SK-N-SH (cell line): ENCODE measurements at regions not wholly inside any gene's neighbourhood (a gene's known extent, or its start where the extent isn't known, plus 50 kb on each side); places are given as distances from the start of the nearest gene placed in this dataset.

Source experiments
- CTCF ChIA-PET: fragments of 300-600, 350-600 bp; formaldehyde crosslinking; extraction: SDS; loops from one replicate; lab custom pipeline; 2021; lab: Yijun Ruan, JAX
- POLR2A ChIA-PET: fragments of 350-600 bp; sonication (Branson Sonifier 250); formaldehyde crosslinking; extraction: SDS; loops from one replicate; lab custom pipeline; 2020; ENCODE audit warnings: antibody characterized with exemption, inconsistent platforms; lab: Yijun Ruan, JAX
- DNase-seq: peaks from one replicate; pipeline ENCODE4 v3.0.0; 2012
- H2AFZ ChIP-seq: fragments of 200-600 bp; sonication (generic); 2 replicates; pipeline ENCODE4 v1.8.1; 2016; ENCODE audit warnings: antibody characterized with exemption, mild to moderate bottlenecking, low read depth
- H3F3A ChIP-seq: fragments of 200-600 bp; sonication (generic); replicated peaks from 2 replicates; pipeline ENCODE3; 2016; ENCODE audit warnings: antibody characterized with exemption, mild to moderate bottlenecking; ENCODE audit not compliant: insufficient read depth
- H3K27ac ChIP-seq, 2 experiments: fragments of 200-500 bp in 1 of 2; fragments of 200-600 bp in 1 of 2; sonication (Bioruptor generic) in 1 of 2; sonication (generic), shearing (Covaris generic) in 1 of 2; 2 replicates each; pipeline versions ENCODE4 v1.5.1 to v1.6.1; 2014 to 2016; ENCODE audit warnings: low read depth in 2 of 2, inconsistent platforms in 1 of 2, low read length in 1 of 2, mild to moderate bottlenecking in 1 of 2, mixed read lengths in 1 of 2
- H3K27me3 ChIP-seq: fragments of 200-600 bp; sonication (generic), shearing (Covaris generic); 2 replicates; pipeline ENCODE4 v1.6.1; 2016; ENCODE audit warnings: mixed run types; ENCODE audit not compliant: insufficient read depth
- H3K36me3 ChIP-seq, 2 experiments: fragments of 200-500 bp in 1 of 2; fragments of 200-600 bp in 1 of 2; sonication (Bioruptor generic) in 1 of 2; sonication (generic) in 1 of 2; replicated peaks in 1 of 2; 2 replicates each; pipeline versions ENCODE3 to v1.5.1; 2014 to 2016; ENCODE audit warnings: low read length in 1 of 2, mild to moderate bottlenecking in 1 of 2; ENCODE audit not compliant: insufficient read depth in 2 of 2, control insufficient read depth in 1 of 2
- H3K4me1 ChIP-seq, 2 experiments: fragments of 200-500 bp in 1 of 2; fragments of 200-600 bp in 1 of 2; sonication (Bioruptor generic) in 1 of 2; sonication (generic), shearing (Covaris generic) in 1 of 2; 2 replicates each; pipeline versions ENCODE4 v1.5.1 to v1.6.1; 2014 to 2016; ENCODE audit warnings: low read depth in 1 of 2, low read length in 1 of 2, mixed run types in 1 of 2; ENCODE audit not compliant: insufficient read depth in 2 of 2, control insufficient read depth in 1 of 2
- H3K4me2 ChIP-seq: fragments of 200-600 bp; sonication (generic), shearing (Covaris generic); 2 replicates; pipeline ENCODE4 v1.6.1; 2017; ENCODE audit warnings: mixed run types
- H3K4me3 ChIP-seq, 2 experiments: fragments of 200-500 bp in 1 of 2; fragments of 200-600 bp in 1 of 2; sonication (Bioruptor generic) in 1 of 2; sonication (generic), shearing (Covaris generic) in 1 of 2; 2 replicates each; pipeline versions ENCODE4 v1.5.1 to v1.8.1; 2014 to 2016; ENCODE audit warnings: low read depth in 2 of 2, inconsistent platforms in 1 of 2, low read length in 1 of 2, mild to moderate bottlenecking in 1 of 2, mixed read lengths in 1 of 2, moderate library complexity in 1 of 2
- H3K79me2 ChIP-seq: fragments of 200-600 bp; sonication (generic); 2 replicates; pipeline ENCODE4 v1.8.1; 2017; ENCODE audit warnings: mild to moderate bottlenecking; ENCODE audit not compliant: insufficient read depth
- H3K9ac ChIP-seq: fragments of 200-600 bp; sonication (generic); 2 replicates; pipeline ENCODE4 v1.6.1; 2017; ENCODE audit warnings: mixed run types
- H3K9me2 ChIP-seq: fragments of 200-600 bp; sonication (generic); 2 replicates; pipeline ENCODE4 v1.6.1; 2017; ENCODE audit warnings: mixed run types
- H3K9me3 ChIP-seq: fragments of 200-600 bp; sonication (generic); 2 replicates; pipeline ENCODE4 v1.6.1; 2017; ENCODE audit warnings: mixed run types, mild to moderate bottlenecking, moderate library complexity
- H4K20me1 ChIP-seq: fragments of 200-600 bp; sonication (generic); 2 replicates; pipeline ENCODE4 v1.6.1; 2017; ENCODE audit warnings: mild to moderate bottlenecking, mixed run types; ENCODE audit not compliant: insufficient read depth
- CHD2 ChIP-seq: fragments of 150-350 bp; IDR thresholded peaks from 2 replicates; pipeline ENCODE4 v1.6.1; 2018; ENCODE audit warnings: low read length; ENCODE audit not compliant: partially characterized antibody
- EP300 ChIP-seq, 2 experiments: IDR thresholded peaks; 2 replicates each; pipeline versions ENCODE4 v1.4.0 to v1.6.1; 2012; ENCODE audit warnings: borderline replicate concordance in 1 of 2, low read depth in 1 of 2, low read length in 1 of 2
- EZH2phosphoT487 ChIP-seq: fragments of 200-600 bp; sonication (generic); IDR thresholded peaks from 2 replicates; pipeline ENCODE4 v1.6.1; 2017; ENCODE audit warnings: low read depth, mixed run types, mild to moderate bottlenecking, antibody characterized with exemption, moderate library complexity, borderline replicate concordance
- FOSL2 ChIP-seq: IDR thresholded peaks from 2 replicates; pipeline ENCODE4 v1.4.0; 2012; ENCODE audit warnings: low read depth, mild to moderate bottlenecking, moderate library complexity, borderline replicate concordance
- FOXJ3 ChIP-seq: sonication (generic); formaldehyde crosslinking; IDR thresholded peaks from 2 replicates; pipeline ENCODE4 v1.5.1; 2020; ENCODE audit warnings: mild to moderate bottlenecking, missing genetic modification reagents
- JUND ChIP-seq: IDR thresholded peaks from 2 replicates; pipeline ENCODE4 v1.4.0; 2012
- MEF2A ChIP-seq: IDR thresholded peaks from 2 replicates; pipeline ENCODE4 v1.4.0; 2012; ENCODE audit warnings: low read depth, borderline replicate concordance
- MXI1 ChIP-seq: IDR thresholded peaks from 2 replicates; pipeline ENCODE4 v1.6.1; 2012; ENCODE audit warnings: mild to moderate bottlenecking, low read depth, low read length, improper control_type of control experiment
- NFIC ChIP-seq: IDR thresholded peaks from 2 replicates; pipeline ENCODE4 v1.4.0; 2012; ENCODE audit warnings: borderline replicate concordance
- POLR2AphosphoS5 ChIP-seq: IDR thresholded peaks from 2 replicates; pipeline ENCODE4 v1.6.1; 2012; ENCODE audit warnings: low read depth, low read length
- SIN3A ChIP-seq: IDR thresholded peaks from 2 replicates; pipeline ENCODE4 v1.6.1; 2012; ENCODE audit warnings: low read depth, mild to moderate bottlenecking, low read length, moderate library complexity, borderline replicate concordance
- TEAD4 ChIP-seq: IDR thresholded peaks from 2 replicates; pipeline ENCODE4 v1.4.0; 2012; ENCODE audit warnings: mild to moderate bottlenecking, borderline replicate concordance; ENCODE audit not compliant: insufficient read depth
- YY1 ChIP-seq: IDR thresholded peaks from 2 replicates; pipeline ENCODE4 v1.4.0; 2012; ENCODE audit warnings: low read depth, mild to moderate bottlenecking
- WGBS: methylation state at CpG from one replicate; pipeline ENCODE4 v1.1.6; 2017; ENCODE audit warnings: low lambda C conversion rate; 5-methylcytosine and 5-hydroxymethylcytosine counted together
- TF ChIP-seq, protein P1 (sequence below): IDR thresholded peaks from 2 replicates; pipeline ENCODE4 v1.4.0; 2012; ENCODE audit warnings: low read depth, borderline replicate concordance
- TF ChIP-seq, protein P2 (sequence below): fragments of 150-350 bp; IDR thresholded peaks from 2 replicates; pipeline ENCODE4 v1.6.1; 2016; ENCODE audit warnings: mild to moderate bottlenecking, low read depth, low read length
- TF ChIP-seq, protein P3 (sequence below): IDR thresholded peaks from 2 replicates; pipeline ENCODE4 v1.4.0; 2012; ENCODE audit warnings: low read depth, borderline replicate concordance

DNA sequence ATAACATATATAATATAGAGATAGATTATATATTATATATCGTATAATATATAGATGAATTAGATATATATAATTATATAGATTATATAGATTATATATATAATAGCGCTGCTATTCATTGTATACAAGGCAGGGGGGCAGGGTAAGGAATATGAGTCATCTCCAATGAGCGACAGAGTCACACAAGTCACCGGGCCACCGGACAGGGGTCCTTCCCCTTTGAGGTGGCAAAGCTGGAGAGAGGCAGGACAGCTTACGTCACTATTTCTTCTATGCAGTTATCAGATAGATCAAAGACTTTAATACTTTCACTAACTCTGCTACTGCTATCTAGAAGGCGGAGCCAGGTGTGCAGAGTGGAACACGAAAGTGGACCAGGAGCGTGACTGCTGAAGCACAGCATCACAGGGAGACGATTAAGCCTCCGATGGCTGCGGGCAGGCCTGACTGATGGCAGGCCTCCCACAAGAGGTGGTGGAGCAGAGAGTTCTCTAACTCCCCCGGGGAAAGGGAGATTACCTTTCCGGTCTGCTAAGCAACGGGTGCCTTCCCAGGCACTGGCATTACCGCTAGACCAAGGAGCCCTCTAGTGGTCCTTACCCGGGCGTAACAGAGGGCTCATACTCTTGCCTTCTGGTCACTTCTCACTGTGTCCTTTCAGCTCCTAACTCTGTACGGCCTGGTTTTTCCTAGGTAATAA lies 2154.7 kb downstream of the MRPL39 start:
- Histone ChIP-seq H3K9ac (no peak overlapping the region), H3K27ac (no peak overlapping the region), H3K9me2 (no peaks in the 10 kb centered on the region), H3K4me1 (no peaks in the 10 kb centered on the region), H4K20me1 (no peaks in the 10 kb centered on the region), H3K36me3 (no peaks in the 10 kb centered on the region), H3K9me3 (no peaks in the 10 kb centered on the region), H3K4me3 (no peak overlapping the region), H3F3A (no peaks in the 10 kb centered on the region), H3K79me2 (no peaks in the 10 kb centered on the region), H3K4me2 (no peak overlapping the region), H3K27me3 (no peaks in the 10 kb centered on the region), H2AFZ (no peak overlapping the region)
- POLR2A ChIA-PET: no interaction called here
- CTCF ChIA-PET: no interaction called here
- no peak for TF ChIP-seq JUND
- TF ChIP-seq CHD2: no peak
- no peak for TF ChIP-seq NFIC
- TF ChIP-seq, protein P1, sequence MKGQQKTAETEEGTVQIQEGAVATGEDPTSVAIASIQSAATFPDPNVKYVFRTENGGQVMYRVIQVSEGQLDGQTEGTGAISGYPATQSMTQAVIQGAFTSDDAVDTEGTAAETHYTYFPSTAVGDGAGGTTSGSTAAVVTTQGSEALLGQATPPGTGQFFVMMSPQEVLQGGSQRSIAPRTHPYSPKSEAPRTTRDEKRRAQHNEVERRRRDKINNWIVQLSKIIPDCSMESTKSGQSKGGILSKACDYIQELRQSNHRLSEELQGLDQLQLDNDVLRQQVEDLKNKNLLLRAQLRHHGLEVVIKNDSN: no peak
- TF ChIP-seq FOSL2: no peak
- no peak for TF ChIP-seq MXI1
- TF ChIP-seq TEAD4: no peak
- TF ChIP-seq, protein P2, sequence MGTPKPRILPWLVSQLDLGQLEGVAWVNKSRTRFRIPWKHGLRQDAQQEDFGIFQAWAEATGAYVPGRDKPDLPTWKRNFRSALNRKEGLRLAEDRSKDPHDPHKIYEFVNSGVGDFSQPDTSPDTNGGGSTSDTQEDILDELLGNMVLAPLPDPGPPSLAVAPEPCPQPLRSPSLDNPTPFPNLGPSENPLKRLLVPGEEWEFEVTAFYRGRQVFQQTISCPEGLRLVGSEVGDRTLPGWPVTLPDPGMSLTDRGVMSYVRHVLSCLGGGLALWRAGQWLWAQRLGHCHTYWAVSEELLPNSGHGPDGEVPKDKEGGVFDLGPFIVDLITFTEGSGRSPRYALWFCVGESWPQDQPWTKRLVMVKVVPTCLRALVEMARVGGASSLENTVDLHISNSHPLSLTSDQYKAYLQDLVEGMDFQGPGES: no peak
- TF ChIP-seq, protein P3, sequence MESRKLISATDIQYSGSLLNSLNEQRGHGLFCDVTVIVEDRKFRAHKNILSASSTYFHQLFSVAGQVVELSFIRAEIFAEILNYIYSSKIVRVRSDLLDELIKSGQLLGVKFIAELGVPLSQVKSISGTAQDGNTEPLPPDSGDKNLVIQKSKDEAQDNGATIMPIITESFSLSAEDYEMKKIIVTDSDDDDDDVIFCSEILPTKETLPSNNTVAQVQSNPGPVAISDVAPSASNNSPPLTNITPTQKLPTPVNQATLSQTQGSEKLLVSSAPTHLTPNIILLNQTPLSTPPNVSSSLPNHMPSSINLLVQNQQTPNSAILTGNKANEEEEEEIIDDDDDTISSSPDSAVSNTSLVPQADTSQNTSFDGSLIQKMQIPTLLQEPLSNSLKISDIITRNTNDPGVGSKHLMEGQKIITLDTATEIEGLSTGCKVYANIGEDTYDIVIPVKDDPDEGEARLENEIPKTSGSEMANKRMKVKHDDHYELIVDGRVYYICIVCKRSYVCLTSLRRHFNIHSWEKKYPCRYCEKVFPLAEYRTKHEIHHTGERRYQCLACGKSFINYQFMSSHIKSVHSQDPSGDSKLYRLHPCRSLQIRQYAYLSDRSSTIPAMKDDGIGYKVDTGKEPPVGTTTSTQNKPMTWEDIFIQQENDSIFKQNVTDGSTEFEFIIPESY: no peak
- no peak for TF ChIP-seq EP300 (IDR thresholded peaks at IDR 0.05; ENCODE audit: borderline replicate concordance in 1 of 2, low read depth in 1 of 2, low read length in 1 of 2)
- no peak for TF ChIP-seq EZH2phosphoT487
- no peak for TF ChIP-seq YY1
- no peak for TF ChIP-seq FOXJ3 (CRISPR knock-in tag)
- no peak for TF ChIP-seq SIN3A
- TF ChIP-seq POLR2AphosphoS5: no peak
- TF ChIP-seq MEF2A: no peak
- no peak for DNase-seq
- WGBS: 66% methylated on average over 19 of the region's 19 CpGs
